Choroid plexus epithelial cell (primary cell): ENCODE measurements at regions not wholly inside any gene's neighbourhood (a gene's known extent, or its start where the extent isn't known, plus 50 kb on each side); places are given as distances from the start of the nearest gene placed in this dataset.

ENCODE experiments used
- DNase-seq: peaks from one replicate; pipeline ENCODE4 v3.0.0-alpha.2; 2010; ENCODE audit warnings: low read depth
- H3K4me3 ChIP-seq: 2 replicates; pipeline ENCODE4 v1.5.1; 2011; ENCODE audit warnings: low read depth, mild to moderate bottlenecking, control low read depth, low read length, moderate library complexity
- CTCF ChIP-seq: conservative IDR thresholded peaks from 2 replicates; pipeline ENCODE4 v1.5.1; 2011; ENCODE audit warnings: low read depth, mild to moderate bottlenecking, control low read depth, inconsistent platforms, low read length, moderate library complexity

- DNase-seq, result peak; percentile 85
- TF ChIP-seq CTCF, result peak; percentile 79
- no peak overlapping the region for H3K4me3 ChIP-seq
Measured at GRCh38 chr14:54338696-54339317, 58.0 kb upstream of the CDKN3 start.

GRCh38 chr14:54339771-54340170 lies 57.0 kb upstream of the CDKN3 start:
- no peak for TF ChIP-seq CTCF
- no peak overlapping the region for H3K4me3 ChIP-seq
- DNase-seq, result no peak

- no peak for TF ChIP-seq CTCF
- no peak overlapping the region for H3K4me3 ChIP-seq
- DNase-seq, result peak; percentile 13
Measured at GRCh38 chr14:54342806-54343205, 54.0 kb upstream of the CDKN3 start.

GRCh38 chr14:54343272-54344121 lies 53.3 kb upstream of the CDKN3 start:
- peak; percentile 84 for DNase-seq
- no peak overlapping the region for H3K4me3 ChIP-seq
- TF ChIP-seq CTCF, result no peak

GRCh38 chr14:54344445-54344844 lies 52.4 kb upstream of the CDKN3 start:
- DNase-seq, result no peak
- no peak for TF ChIP-seq CTCF
- no peak overlapping the region for H3K4me3 ChIP-seq

- TF ChIP-seq CTCF, result no peak
- no peak for DNase-seq
- no peak overlapping the region for H3K4me3 ChIP-seq
Measured at GRCh38 chr14:54346257-54346656, 50.5 kb upstream of the CDKN3 start.
